ENCODE measurements at regions not wholly inside any gene's neighbourhood (a gene's known extent, or its start where the extent isn't known, plus 50 kb on each side); places are given as distances from the start of the nearest gene placed in this dataset.
"Not testable (repeated sequence)": the region's sequence is repeated elsewhere in the genome, so short reads cannot be mapped to it uniquely, and the experiment has no call there.

- Mint-ChIP-seq H3K36me3 (ENCODE audit: low read depth) (no peaks in the 10 kb centered on the region), H3K4me3 (ENCODE audit: low read depth) (no peak overlapping the region), H3K27me3 (ENCODE audit: low read depth) (peaks cover 8% of the 10 kb centered on the region), H3K27ac (no peak overlapping the region), H3K4me1 (ENCODE audit: low read depth) (no peaks in the 10 kb centered on the region), H3K9me3 (no peaks in the 10 kb centered on the region)
- no peak for DNase-seq (ENCODE audit: low spot score)
- intact Hi-C loops (cut with micrococcal nuclease) = loop anchor here (10.0 kb wide), 1 partner anchor 539 kb away; no protein-coding TSS in a partner anchor
Observed at GRCh38 chr18:59063300-59063906, 76.3 kb upstream of the SEC11C start.

GRCh38 chr18:59063912-59064311, 75.8 kb upstream of the SEC11C start:
- Mint-ChIP-seq H3K27me3 (ENCODE audit: low read depth) (peaks cover 8% of the 10 kb centered on the region), H3K9me3 (no peaks in the 10 kb centered on the region), H3K36me3 (ENCODE audit: low read depth) (no peaks in the 10 kb centered on the region), H3K27ac (no peak overlapping the region), H3K4me1 (ENCODE audit: low read depth) (no peaks in the 10 kb centered on the region), H3K4me3 (ENCODE audit: low read depth) (no peak overlapping the region)
- intact Hi-C loops (cut with micrococcal nuclease) = loop anchor here (10.0 kb wide), 1 partner anchor 539 kb away; no protein-coding TSS in a partner anchor
- DNase-seq (ENCODE audit: low spot score) = no peak

- no peaks in the 10 kb centered on the region for H3K9me3 Mint-ChIP-seq
- no peak for DNase-seq (ENCODE audit: low spot score)
- no peak overlapping the region for H3K27ac Mint-ChIP-seq
- H3K27me3 Mint-ChIP-seq (ENCODE audit: low read depth) = peaks cover 8% of the 10 kb centered on the region
- H3K36me3 Mint-ChIP-seq (ENCODE audit: low read depth) = no peaks in the 10 kb centered on the region
- intact Hi-C loops (cut with micrococcal nuclease) = loop anchor here (10.0 kb wide), 1 partner anchor 541 kb away; no protein-coding TSS in a partner anchor
- H3K4me1 Mint-ChIP-seq (ENCODE audit: low read depth) = no peaks in the 10 kb centered on the region
- no peak overlapping the region for H3K4me3 Mint-ChIP-seq (ENCODE audit: low read depth)
Observed at GRCh38 chr18:59065684-59066083, 74.0 kb upstream of the SEC11C start.

GRCh38 chr18:59067873-59068272, 71.8 kb upstream of the SEC11C start:
- Mint-ChIP-seq H3K4me1 (ENCODE audit: low read depth) (peaks cover 2% of the 10 kb centered on the region), H3K27me3 (ENCODE audit: low read depth) (peaks cover 8% of the 10 kb centered on the region), H3K27ac (no peak overlapping the region), H3K36me3 (ENCODE audit: low read depth) (no peaks in the 10 kb centered on the region), H3K9me3 (no peaks in the 10 kb centered on the region), H3K4me3 (ENCODE audit: low read depth) (no peak overlapping the region)
- intact Hi-C loops (cut with micrococcal nuclease) = loop anchor here (10.0 kb wide), 1 partner anchor 543 kb away; no protein-coding TSS in a partner anchor
- no peak for DNase-seq (ENCODE audit: low spot score)

GRCh38 chr18:59068276-59069071, 71.2 kb upstream of the SEC11C start:
- Mint-ChIP-seq H3K4me3 (ENCODE audit: low read depth) (no peak overlapping the region), H3K27me3 (ENCODE audit: low read depth) (peaks cover 6% of the 10 kb centered on the region), H3K9me3 (no peaks in the 10 kb centered on the region), H3K27ac (no peak overlapping the region), H3K36me3 (ENCODE audit: low read depth) (no peaks in the 10 kb centered on the region), H3K4me1 (ENCODE audit: low read depth) (peaks cover 5% of the 10 kb centered on the region)
- intact Hi-C loops (cut with micrococcal nuclease) = loop anchor here (10.0 kb wide), 1 partner anchor 544 kb away; no protein-coding TSS in a partner anchor
- no peak for DNase-seq (ENCODE audit: low spot score)

- Mint-ChIP-seq H3K27ac (no peak overlapping the region), H3K36me3 (ENCODE audit: low read depth) (no peaks in the 10 kb centered on the region), H3K4me1 (ENCODE audit: low read depth) (peaks cover 5% of the 10 kb centered on the region), H3K9me3 (no peaks in the 10 kb centered on the region), H3K4me3 (ENCODE audit: low read depth) (no peak overlapping the region), H3K27me3 (ENCODE audit: low read depth) (peaks cover 13% of the 10 kb centered on the region)
- intact Hi-C loops (cut with micrococcal nuclease) = loop anchor here (1.0 kb wide), 2 partner anchors 289 to 302 kb away; no protein-coding TSS in a partner anchor
- DNase-seq (ENCODE audit: low spot score) = peak; percentile 65
Observed at GRCh38 chr18:59070181-59070912, 69.3 kb upstream of the SEC11C start.

- Mint-ChIP-seq H3K9me3 (no peaks in the 10 kb centered on the region), H3K4me3 (ENCODE audit: low read depth) (no peak overlapping the region), H3K27ac (no peak overlapping the region), H3K27me3 (ENCODE audit: low read depth) (peaks cover 11% of the 10 kb centered on the region), H3K4me1 (ENCODE audit: low read depth) (peaks cover 5% of the 10 kb centered on the region), H3K36me3 (ENCODE audit: low read depth) (no peaks in the 10 kb centered on the region)
- DNase-seq (ENCODE audit: low spot score) = no peak
- intact Hi-C loops (cut with micrococcal nuclease) = no loop called here
Observed at GRCh38 chr18:59072727-59073421, 66.8 kb upstream of the SEC11C start.

GRCh38 chr18:59075923-59076322, 63.8 kb upstream of the SEC11C start:
- no peaks in the 10 kb centered on the region for H3K9me3 Mint-ChIP-seq
- no peak overlapping the region for H3K27ac Mint-ChIP-seq
- no peak for DNase-seq (ENCODE audit: low spot score)
- H3K4me1 Mint-ChIP-seq (ENCODE audit: low read depth) = peaks cover 5% of the 10 kb centered on the region
- peaks cover 19% of the 10 kb centered on the region for H3K27me3 Mint-ChIP-seq (ENCODE audit: low read depth)
- no peak overlapping the region for H3K4me3 Mint-ChIP-seq (ENCODE audit: low read depth)
- intact Hi-C loops (cut with micrococcal nuclease) = no loop called here
- H3K36me3 Mint-ChIP-seq (ENCODE audit: low read depth) = no peaks in the 10 kb centered on the region

- Mint-ChIP-seq H3K9me3 (no peaks in the 10 kb centered on the region), H3K4me1 (ENCODE audit: low read depth) (peaks cover 2% of the 10 kb centered on the region), H3K4me3 (ENCODE audit: low read depth) (no peak overlapping the region), H3K27me3 (ENCODE audit: low read depth) (peaks cover 27% of the 10 kb centered on the region), H3K36me3 (ENCODE audit: low read depth) (no peaks in the 10 kb centered on the region), H3K27ac (no peak overlapping the region)
- intact Hi-C loops (cut with micrococcal nuclease) = no loop called here
- no peak for DNase-seq (ENCODE audit: low spot score)
Observed at GRCh38 chr18:59079264-59079663, 60.4 kb upstream of the SEC11C start.

GRCh38 chr18:59079687-59080501, 59.8 kb upstream of the SEC11C start:
- DNase-seq (ENCODE audit: low spot score); H3K9me3 Mint-ChIP-seq; H3K27ac Mint-ChIP-seq; H3K4me3 Mint-ChIP-seq (ENCODE audit: low read depth); H3K36me3 Mint-ChIP-seq (ENCODE audit: low read depth); H3K4me1 Mint-ChIP-seq (ENCODE audit: low read depth): not testable (repeated sequence)
- intact Hi-C loops (cut with micrococcal nuclease) = loop anchor here (5.0 to 10.0 kb wide), 2 partner anchors 62 to 135 kb away; no protein-coding TSS in a partner anchor
- H3K27me3 Mint-ChIP-seq (ENCODE audit: low read depth) = peaks cover 23% of the 10 kb centered on the region

GRCh38 chr18:59083136-59083818, 56.4 kb upstream of the SEC11C start:
- H3K27ac Mint-ChIP-seq = no peak overlapping the region
- peaks cover 19% of the 10 kb centered on the region for H3K27me3 Mint-ChIP-seq (ENCODE audit: low read depth)
- intact Hi-C loops (cut with micrococcal nuclease) = loop anchor here (5.0 to 10.0 kb wide), 2 partner anchors 59 to 132 kb away; no protein-coding TSS in a partner anchor
- no peak overlapping the region for H3K4me3 Mint-ChIP-seq (ENCODE audit: low read depth)
- DNase-seq (ENCODE audit: low spot score) = no peak
- no peaks in the 10 kb centered on the region for H3K36me3 Mint-ChIP-seq (ENCODE audit: low read depth)
- H3K9me3 Mint-ChIP-seq = no peaks in the 10 kb centered on the region
- peaks cover 6% of the 10 kb centered on the region for H3K4me1 Mint-ChIP-seq (ENCODE audit: low read depth)

Measured in activated T-helper 2 cell treated with anti-CD3 and anti-CD28 coated beads, Interferon-gamma antibody, Interleukin-2, Interleukin-4, amounts not matched to agents 10 μg/mL and 5 μg/mL and 100 μg/mL, durations not matched to agents 14 hours and 24 hours and 36 hours (primary cell).